ENCODE measurements at regions not wholly inside any gene's neighbourhood (a gene's known extent, or its start where the extent isn't known, plus 50 kb on each side); places are given as distances from the start of the nearest gene placed in this dataset.

DNA sequence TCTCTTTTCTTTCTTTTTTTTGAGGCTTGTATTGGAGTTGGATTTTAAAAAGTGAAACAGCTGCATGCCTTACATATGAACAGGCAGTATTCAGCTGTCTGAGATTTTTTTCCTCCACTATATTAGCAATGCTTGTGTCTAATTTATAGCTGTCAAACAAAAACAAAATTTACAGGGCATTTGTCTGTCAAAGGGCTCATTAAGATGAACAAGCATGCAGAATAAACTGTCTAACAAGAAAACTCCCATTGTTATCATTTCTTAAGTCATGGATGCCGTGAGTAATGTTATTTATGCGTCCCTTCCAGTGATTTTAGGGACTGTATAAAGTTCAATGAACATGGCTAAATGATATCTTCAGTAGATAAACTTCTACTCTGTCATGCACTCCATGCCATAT lies 674.7 kb downstream of the PLCL1 start:
- no peak for DNase-seq

DNA sequence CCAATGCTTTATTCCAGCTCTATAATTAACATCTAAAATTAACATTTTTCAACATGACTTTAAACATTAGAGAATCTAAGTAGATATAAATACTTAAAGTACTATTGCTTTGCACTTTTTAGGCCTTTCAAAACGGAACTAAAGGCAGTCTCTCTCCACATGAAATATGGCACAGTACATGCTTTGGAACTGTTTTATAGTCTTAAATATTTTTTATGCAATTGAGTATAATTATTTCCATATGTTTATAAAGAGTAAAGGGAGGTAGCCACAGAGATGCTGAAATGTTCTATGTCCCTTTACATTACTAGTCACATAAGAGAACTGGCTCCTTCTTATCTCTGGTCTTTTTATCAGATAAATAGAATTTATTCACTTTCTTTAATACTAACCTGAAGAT lies 674.0 kb downstream of the PLCL1 start:
- DNase-seq, result no peak

DNA sequence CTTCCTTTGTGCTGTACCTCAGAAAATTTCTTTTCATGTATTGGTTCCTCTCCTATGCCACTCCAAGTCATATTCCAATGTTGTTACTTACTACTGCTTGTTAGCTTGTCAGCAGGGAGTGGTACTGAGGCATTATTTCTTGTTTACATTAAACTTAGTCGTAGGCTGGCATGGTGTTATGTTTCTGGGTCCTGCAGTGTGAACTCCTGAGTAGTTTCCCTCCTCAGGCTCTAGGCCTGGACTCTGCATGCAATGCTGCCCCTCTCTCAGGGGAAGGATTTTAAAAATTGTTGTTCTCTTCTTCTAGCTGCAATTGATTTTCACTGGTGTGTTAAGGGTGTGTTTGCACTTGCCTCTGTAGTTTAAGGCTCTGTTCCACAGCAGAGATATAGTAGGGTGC lies 671.6 kb downstream of the PLCL1 start:
- no peak for DNase-seq

DNA sequence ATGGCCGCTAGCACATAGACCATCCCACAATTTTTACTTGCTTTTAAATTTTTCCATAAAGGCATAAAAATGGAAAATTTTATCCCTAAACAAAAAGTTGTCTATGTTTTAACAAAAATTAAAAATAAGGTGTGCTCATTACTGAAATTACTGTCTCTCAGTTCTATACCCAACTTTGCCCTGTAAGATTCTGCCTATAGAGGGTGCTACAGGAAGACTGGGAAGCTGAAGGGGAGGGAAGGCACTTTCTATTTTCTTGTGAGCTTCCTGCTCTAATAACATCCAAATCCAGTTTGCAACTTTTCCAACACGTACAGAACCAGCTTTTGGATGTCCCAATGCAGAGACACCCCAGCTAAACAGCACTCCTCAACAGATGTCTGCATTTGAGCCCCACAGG lies 666.9 kb downstream of the PLCL1 start:
- DNase-seq, result no peak

DNA sequence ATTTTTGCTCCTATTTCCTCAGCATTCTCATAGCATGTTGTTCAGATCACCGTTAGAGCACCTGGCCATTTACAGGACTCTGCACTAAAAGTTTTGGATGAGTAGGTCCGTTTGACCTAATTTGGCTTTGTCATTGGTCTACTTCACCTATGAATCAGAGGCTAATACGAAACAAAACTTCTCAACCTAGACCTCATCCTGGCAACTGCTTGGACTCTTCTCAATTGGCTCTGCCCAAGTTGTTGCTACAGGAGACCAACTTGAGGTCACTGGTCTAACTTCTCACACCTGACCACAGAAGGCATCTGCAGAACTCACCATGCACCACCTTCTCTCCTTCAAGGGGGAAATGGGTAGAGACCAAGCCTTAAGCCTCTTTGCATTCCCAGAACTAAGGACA lies 663.7 kb downstream of the PLCL1 start:
- DNase-seq, result no peak

DNA sequence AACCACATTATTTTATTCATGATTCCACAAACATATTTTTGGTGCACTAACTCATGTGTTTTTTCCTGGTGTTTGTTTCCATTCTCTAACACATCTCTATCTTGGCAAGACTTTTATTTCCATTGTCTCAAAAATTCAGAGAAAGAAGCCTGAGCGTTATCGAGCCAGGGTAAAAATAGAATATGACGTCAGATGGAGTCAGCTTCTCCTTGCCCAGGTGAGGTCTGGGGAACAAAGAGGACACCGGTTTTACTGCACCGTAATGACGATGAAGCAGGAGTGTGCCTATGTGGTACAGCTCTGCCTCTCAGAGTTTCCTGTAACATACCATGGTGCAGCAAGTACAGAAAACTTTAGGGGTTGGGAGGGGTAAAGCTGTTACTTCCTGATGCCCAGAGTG lies 661.6 kb downstream of the PLCL1 start:
- no peak for DNase-seq

DNA sequence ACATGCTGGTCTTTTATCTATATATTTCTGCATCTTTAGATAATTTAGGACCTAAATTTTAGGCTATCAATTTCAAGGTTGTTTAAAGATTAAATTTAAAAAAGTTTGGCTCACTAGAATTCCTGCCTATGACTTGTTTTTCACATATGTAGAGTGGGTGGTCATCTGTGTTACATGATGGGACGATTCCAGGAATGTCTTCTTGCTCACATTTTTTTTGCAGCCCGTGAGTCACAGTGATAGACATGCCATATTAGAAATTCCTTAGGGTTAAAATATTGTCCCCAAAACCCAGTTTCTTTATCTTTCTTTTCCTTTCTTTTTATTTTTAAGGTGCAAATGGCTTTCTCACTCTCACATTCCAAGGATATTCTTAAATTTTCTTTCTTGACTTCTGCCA lies 652.0 kb downstream of the PLCL1 start:
- no peak for DNase-seq

DNA sequence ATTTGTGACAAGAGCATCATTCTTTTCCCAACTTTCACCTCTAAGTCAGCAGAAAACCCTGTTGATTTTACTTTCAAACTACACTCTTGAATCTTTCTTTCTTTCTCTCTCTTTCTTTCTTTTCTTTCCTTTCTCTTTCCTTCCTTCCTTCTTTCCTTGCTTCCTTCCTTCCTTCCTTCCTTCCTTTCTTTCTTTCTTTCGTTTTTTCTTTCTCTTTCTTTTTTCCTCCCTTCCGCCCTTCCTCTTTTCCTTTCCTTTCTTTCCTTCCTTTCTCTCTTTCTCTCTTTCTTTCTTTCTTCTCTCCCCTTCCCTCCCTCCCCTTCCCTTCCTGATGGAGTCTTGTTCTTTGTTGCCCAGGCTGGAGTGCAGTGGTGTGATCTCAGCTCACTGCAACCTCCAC lies 649.5 kb downstream of the PLCL1 start:
- no peak for DNase-seq

DNA sequence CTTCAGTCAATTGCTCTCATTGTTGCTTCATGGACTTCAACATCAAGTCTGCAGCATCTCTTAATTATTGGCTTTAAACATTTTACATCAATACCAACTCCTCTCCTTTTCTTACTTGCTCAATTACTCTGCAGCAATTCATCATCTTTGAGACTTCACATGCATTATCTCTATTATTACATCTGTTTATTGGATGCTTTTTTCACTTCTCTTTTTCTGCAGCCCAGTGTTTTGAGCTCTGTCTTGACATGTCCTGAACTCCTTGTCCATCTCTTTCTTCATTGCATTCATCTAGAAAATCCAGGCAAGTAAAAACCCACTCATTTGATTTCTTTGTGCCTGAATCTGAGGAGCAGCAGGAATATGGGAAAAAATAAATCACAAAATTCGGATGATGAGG lies 647.9 kb downstream of the PLCL1 start:
- no peak for DNase-seq

DNA sequence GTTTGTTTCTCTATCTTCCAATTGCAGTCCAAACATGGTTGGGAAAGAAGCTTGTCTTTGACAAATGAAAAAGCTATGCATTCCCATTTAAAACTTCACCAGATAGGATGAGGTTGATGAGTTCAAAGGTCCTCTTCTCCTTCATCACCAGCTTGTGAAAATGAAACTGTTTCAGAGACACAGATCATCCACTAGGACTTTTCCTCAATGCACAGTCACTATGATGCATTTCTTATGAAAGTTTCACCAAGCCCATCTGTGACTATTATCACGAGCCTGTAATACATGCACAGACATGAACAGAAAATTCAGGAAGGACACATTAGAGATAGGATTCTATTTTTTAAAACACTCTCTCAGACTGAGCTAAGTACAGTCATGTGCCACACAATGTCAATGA lies 644.4 kb downstream of the PLCL1 start:
- no peak for DNase-seq

DNA sequence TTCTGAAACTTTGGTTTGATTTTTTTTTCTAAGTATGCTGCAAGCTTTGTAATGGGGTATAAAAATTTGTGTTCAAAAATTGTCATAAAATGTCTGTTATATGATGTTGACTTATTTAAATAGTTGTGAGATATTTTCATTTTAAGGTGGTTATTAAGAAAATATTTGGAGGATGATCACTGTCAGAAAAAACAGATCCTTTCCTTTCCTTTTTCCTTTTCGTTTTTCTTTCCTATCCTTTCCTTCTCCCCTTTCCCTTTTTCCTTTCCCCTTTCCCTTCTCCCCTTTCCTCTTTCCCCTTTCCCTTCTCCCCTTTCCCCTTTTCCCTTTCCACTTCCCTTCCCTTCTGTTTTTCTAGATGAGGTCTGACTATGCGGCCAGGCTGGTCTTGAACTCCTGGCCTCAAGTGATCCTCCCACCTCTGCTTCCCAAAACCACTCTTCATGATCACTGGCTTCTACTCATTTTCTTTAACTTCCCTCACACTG lies 640.5 kb downstream of the PLCL1 start:
- DNase-seq, result no peak

DNA sequence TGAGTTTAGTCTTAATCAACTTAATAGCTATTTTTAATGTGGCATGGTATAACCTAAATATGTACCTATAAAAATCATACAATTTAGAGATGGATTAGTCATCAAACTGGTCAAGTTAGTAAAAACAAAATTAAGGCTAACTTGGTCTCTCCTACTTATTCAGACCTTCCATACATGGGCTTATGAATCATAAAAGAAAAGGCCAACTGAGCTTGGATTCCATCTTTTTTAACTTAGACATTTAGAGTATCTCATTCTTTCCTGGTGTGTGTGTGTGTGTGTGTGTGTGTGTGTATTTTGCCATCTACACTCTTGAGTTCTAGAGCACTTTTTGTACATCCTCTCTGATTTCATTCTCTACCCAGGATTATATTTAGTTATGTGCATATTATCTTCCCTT lies 637.5 kb downstream of the PLCL1 start:
- DNase-seq, result no peak

DNA sequence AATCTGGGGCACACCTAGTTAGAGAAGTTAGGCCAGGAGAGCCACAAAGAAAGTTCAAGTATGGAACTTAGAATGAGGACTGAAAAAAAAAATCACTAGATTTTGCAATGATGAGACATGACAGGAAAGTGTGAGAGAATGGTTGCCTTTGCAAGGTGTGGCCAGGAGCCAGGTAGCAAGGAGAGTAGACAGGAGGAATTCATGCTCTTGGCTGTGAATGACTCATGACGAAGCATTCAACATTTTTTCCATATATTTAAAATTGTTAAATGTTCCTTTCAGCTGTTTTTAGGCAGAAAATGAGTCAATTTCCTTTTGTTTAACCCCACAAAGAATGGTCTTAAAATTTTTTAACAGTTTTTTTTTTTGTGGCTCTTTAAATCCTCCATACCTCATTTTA lies 636.9 kb downstream of the PLCL1 start:
- DNase-seq, result no peak

DNA sequence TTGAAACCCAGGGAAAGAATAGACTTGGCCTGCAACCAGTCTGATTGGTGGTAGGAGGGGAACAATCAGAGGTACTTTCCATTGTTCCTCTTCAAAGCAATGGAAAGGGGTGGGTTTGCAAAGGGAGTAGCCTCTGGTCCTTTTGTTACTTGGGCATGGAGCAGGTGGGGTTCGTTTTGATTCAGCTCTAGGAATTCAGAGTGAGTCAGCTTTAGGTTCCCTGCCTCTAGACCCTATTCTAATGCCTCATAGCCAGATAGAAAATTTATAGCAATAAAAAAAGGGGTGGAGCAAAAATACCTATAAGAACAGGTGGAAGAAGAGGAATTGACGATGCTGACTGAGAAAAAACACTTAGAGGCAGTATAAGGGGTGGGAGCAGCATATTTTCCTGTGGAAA lies 636.4 kb downstream of the PLCL1 start:
- no peak for DNase-seq

DNA sequence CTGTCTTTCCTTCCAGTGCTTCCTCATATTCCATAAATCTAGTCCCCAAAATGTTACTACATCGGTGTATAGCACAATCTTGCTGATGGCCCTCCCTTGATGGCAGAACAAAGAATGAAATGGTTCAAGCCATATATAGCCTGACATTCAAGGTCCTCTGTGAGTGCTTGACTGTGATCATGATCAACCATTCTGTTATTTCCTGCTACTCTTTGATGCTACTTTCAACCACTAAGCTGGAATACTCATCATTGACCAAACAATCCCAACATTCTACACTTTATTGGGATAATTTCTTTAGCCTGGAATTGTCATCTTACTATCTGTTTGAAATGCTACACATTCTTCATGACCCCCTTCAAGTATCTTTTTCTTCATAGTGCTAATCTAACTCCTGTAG lies 633.9 kb downstream of the PLCL1 start:
- DNase-seq, result no peak

DNA sequence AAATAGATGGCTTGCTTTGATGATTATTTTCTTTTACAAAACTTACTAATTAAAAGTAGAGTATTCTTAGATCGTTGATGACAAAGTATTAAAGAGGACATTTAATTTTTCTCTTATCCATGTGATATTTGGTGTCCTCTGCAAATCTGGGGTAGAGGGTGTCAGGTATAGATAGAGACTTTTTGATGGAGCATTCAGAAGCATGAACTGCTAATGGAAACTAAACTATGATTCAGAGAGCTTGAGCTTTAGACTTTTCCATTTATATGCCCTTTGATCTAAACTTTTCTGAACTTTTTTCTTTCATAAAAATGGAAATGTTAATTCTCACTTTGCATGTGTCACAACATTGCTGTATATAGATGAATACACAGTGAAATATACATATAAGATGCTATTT lies 619.7 kb downstream of the PLCL1 start:
- DNase-seq, result no peak

DNA sequence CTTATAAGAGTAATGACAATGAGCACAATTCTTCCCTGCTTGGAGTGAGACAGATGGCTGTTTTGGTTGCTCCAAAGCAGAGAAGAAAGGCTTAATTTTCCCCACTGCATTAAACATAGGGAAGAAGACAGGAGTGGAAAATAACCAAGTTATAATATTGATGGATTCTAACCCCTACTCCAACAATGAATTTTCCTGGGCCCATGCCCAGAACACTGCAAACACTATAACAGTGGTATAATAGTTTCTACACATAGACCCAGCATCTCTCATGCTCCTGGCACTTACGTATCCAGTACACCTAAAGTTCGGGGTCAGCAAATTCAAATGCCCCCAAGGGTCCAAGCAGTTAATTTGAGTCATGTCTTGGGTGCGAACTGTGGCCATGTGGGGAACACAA lies 613.4 kb downstream of the PLCL1 start:
- DNase-seq, result no peak

DNA sequence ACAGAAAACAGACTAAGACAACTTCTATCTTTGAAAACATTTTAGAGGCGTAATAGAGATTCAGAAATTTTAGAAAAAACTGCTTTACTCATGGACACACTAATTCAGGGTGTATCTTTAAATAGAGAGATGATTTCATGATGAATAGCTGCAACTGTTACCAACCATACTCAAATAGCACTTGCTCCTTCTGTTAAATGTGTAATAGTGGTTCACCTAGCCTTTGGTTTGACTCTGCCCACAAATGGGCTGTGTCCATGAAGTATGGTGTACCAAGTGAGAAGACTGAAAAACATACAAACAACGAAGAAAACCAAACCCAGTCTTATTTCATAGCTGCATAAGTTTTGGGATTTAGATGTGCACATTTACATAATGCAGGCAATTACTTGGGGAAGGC lies 610.6 kb downstream of the PLCL1 start:
- no peak for DNase-seq

DNA sequence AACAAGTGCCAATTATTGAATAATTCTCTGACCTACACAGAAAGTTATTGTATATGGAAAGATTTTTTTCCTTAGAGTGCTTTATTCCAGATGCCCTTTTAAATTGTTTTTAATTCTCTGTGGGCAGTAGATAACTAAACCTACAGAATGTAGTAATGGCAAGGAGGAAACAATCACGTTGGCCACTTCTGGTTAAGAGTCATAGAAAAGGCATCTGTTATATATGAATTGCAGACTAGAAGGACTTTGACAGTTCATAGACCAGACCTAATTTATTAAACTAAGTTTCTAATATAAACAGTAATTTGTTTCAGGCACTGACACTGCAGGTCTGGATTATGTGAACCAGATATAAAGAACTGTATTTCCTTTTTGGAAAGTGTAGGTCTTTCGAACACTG lies 607.5 kb downstream of the PLCL1 start:
- no peak for DNase-seq

DNA sequence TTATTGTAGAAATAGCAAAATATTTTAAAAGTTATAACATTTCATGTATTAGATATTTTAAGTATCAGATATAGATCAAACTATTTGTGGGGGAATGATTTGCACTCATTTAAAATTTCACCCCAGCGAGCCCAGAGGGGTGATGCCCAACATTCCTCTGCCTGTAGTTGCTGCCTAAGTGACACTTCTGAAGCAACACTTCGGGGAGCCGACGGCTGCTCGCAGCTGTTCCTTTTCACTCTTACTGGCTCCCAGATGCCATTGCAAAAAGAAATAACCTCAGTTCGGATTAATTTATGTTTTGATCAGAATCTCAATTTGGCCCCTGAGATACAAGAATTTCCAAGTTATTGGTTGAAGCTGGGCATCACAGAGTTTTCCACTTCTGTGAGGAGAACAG lies 603.8 kb downstream of the PLCL1 start:
- DNase-seq, result no peak

DNA sequence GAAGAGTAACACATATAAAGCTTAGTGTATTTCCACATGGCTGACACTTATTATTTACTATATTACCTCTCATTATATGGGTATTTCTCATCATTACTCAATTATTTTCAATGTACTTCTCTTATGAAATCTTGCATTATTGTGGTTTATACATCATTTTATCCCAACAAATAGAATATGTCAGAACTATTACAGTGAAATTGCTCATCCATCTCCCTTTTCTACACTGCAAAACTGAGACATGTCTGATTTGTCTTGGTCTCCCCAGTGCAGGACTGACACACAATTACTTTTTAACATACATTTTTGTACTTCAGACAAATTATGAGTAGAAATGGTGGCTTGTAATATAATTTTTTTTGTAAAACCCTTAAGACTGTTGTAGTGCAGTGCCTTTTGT lies 600.9 kb downstream of the PLCL1 start:
- no peak for DNase-seq

DNA sequence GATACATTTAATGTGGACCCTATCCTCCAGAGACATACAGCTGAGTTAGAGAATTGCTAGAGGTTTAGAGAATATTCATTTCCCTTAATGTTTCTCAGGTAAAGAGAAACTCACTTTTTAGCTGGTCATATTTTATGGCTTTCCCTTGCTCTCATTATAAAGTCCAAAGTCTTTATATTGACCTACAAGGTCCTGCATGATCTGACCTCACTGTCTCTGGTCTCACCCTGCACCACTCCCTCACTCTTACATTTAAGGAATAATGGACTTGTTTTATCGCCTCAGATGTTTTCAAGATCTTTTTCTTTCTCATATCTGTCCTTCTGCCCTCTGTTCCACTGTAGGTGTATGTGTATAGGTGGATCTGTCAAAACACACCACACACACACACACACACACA lies 597.3 kb downstream of the PLCL1 start:
- no peak for DNase-seq

DNA sequence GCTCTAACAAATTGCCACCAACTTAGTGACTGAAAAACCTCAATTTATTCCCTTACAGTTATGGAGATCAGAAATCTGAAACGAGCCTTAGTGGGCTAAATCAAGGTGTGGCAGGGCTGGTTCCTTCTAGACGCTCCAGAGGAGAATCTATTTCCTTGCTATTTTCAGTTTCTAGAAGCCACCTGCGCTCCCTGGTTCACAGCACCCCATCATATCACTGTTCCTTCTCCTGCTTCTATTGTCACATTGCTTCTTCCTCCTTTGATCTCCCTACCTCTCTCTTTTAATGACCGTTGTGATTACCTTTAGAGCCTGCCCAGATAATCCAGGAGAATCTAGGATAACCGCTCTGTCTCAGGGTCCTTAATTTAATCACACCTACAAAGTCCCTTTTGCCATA lies 596.6 kb downstream of the PLCL1 start:
- DNase-seq, result no peak

DNA sequence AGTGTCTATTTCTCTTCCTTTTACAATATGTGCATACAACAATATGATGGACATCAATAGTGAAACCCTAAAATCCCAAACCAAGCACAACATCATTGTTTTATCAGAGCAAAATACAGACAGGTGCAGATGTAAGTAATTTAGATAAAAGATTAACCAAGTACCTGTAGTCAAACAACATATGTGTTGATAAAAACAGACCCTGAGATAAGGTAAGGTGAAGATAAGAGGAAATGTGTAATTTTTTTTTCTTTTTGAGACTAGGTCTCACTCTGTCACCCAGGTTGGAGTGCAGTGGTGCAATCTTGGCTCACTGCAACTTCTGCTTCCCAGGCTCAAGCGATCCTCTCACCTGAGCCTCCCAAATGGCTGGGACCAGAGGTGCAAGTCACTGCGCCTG lies 589.8 kb downstream of the PLCL1 start:
- no peak for DNase-seq

DNA sequence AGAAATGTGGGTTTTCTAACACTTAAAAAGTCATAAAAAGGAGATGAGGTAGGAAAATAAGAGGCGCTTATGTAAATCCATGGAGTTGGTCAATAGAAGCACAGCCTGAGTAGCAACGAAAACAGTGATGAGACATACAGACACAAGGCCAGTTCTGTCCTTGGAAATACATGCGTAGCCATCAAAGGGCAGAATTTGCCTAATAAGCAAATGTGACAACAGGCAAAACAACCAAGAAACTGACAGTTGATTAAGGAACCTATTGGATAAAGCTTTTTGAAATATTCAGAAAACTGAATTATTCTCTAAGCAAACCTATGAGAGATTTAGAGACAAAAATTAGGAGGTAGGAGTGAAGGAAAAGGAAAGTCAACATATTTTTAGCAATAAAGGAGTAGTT lies 586.3 kb downstream of the PLCL1 start:
- DNase-seq, result no peak

DNA sequence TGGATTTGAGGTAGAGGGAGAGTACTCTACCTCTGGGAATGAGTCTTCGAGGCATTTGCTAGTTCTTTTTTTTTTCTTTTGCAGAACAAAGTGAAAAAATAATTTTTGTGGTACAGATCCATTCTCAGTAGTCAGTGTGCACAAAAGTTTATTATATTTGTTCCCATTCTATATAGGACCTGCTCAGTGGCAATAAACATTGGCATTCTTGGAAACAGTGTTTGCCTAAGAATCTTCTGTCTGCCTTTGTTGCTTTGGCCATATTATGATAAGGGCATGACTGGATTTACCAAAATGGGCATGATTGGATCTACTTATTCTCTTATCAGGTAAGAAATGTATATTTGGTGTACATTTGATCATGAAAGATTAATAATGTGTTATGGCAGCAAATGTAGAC lies 583.3 kb downstream of the PLCL1 start:
- no peak for DNase-seq
